Inflammatory macrophage treated with lipopolysaccharide for 4 hours (primary cell): ENCODE measurements at regions not wholly inside any gene's neighbourhood (a gene's known extent, or its start where the extent isn't known, plus 50 kb on each side); places are given as distances from the start of the nearest gene placed in this dataset.
"Not testable (repeated sequence)": the region's sequence is repeated elsewhere in the genome, so short reads cannot be mapped to it uniquely, and the experiment has no call there.

ENCODE experiments used
- DNase-seq: peaks from one replicate; pipeline ENCODE4 v3.0.0-alpha.2; 2020

- no peak for DNase-seq
Observed at GRCh38 chr1:189175889-189176288, 1301.8 kb downstream of the BRINP3 start.

DNA sequence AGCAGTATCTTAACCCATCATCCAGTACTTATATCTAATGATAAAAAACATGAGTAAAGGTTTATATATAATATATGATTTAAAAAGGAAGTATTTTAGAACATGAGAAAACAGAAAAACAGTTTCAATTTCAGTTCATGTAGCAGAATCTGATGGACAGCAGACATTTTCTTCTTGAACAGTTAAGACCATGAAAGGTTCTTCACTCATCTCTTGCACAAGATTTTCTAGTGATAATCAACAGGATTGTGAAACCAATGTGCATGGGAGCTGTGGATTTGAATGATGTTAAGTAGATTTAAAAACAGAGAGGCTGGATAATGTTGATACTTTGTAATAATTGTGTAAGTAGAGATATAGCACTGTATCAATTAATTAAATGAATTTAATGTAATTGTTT is 1297.6 kb downstream of the BRINP3 start:
- DNase-seq = no peak

DNA sequence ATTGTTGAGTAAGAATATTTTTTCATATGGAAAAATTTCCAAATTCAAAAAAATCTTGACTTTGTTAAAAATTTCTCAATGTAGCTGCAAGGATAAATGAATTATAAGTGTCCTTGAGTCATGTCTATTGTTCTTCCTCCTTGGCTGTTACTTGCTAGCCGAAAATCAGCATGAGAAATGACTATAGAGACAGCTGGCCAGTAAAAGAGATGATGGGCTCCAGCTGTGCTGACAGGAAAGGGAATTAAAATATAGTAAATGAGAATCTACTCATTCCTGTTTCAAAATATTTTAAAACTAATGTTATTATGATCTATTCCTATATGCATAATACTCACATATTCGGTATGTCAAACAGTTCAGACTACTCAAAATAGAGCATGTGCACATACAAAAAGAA is 1292.6 kb downstream of the BRINP3 start:
- DNase-seq = no peak

- DNase-seq = no peak
Observed at GRCh38 chr1:189192741-189193520, 1284.7 kb downstream of the BRINP3 start.

DNA sequence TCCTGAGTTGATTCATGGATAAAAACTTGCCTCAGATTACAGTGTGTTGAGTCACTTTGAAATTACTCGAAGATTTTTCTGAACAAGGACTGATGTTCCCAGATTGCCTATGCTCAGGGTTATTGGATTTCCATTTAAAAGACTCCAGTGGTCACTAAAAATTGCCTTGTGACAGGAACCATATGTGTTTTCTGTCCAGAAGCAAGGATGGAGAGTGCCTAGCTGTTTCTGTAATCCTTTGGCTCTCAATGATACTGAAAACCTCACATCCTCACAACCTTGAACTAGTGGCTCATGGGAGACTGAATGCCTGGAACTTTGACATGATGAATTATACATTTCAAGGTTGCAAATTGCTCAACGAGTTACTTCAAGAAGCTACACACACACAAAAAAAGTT is 1271.8 kb downstream of the BRINP3 start:
- DNase-seq = no peak

GRCh38 chr1:189206617-189207016 is 1271.0 kb downstream of the BRINP3 start:
- no peak for DNase-seq

- DNase-seq = no peak
Observed at GRCh38 chr1:189211742-189212141, 1265.9 kb downstream of the BRINP3 start.

GRCh38 chr1:189212606-189213005 is 1265.1 kb downstream of the BRINP3 start:
- no peak for DNase-seq

- DNase-seq = no peak
Observed at GRCh38 chr1:189216886-189217285, 1260.8 kb downstream of the BRINP3 start.

DNA sequence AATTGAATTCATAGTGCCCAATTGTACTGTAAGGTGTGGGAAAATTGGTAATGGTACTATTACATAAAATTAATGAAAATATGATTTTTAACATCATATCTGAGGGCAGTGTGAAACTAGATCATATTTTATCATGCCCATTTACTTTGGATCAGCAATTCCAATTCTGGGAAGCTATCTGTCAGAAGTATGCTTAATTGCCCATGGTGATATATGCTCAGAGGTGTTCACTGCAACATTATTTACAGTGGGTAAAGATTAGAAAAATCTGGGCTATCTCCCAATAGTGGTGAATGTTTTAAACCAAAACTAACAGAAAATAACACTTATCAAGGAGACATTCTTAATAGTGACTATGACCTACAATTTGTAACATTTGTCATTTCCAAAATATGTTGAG is 1260.0 kb downstream of the BRINP3 start:
- no peak for DNase-seq

- no peak for DNase-seq
Observed at GRCh38 chr1:189220750-189221149, 1256.9 kb downstream of the BRINP3 start.

DNA sequence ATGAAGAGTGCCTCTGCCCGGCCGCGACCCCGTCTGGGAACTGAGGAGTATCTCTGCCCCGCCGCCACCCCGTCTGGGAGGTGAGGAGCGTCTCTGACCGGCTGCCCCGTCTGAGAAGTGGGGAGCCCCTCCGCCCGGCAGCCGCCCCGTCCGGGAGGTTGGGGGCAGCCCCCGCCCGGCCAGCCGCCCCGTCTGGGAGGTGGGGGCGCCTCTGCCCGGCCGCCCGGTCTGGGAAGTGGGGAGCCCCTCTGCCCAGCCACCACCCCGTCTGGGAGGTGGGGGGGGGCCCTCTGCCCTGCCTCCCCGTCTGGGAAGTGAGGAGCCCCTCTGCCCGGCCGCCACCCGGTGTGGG is 1251.9 kb downstream of the BRINP3 start:
- DNase-seq = not testable (repeated sequence)

DNA sequence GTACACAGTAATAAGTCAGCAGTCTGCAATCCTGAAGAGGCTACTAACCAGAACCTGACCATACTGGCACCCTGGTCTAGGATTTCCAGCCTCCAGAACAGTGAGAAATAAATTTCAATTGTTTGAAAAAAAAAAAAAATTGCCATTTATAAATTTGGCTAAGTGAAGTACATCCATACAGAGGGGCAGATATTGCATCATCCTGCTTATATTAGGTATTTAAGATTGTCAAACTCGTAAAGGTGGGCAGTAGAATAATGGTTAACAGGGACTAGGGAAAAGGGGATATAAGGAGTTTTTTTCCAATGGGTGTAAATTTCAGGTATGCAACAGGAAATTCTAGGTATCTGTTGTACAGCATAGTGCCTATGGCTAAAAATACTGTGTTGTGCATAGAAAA is 1250.9 kb downstream of the BRINP3 start:
- DNase-seq = no peak

GRCh38 chr1:189237008-189237407 is 1240.7 kb downstream of the BRINP3 start:
- DNase-seq = no peak

DNA sequence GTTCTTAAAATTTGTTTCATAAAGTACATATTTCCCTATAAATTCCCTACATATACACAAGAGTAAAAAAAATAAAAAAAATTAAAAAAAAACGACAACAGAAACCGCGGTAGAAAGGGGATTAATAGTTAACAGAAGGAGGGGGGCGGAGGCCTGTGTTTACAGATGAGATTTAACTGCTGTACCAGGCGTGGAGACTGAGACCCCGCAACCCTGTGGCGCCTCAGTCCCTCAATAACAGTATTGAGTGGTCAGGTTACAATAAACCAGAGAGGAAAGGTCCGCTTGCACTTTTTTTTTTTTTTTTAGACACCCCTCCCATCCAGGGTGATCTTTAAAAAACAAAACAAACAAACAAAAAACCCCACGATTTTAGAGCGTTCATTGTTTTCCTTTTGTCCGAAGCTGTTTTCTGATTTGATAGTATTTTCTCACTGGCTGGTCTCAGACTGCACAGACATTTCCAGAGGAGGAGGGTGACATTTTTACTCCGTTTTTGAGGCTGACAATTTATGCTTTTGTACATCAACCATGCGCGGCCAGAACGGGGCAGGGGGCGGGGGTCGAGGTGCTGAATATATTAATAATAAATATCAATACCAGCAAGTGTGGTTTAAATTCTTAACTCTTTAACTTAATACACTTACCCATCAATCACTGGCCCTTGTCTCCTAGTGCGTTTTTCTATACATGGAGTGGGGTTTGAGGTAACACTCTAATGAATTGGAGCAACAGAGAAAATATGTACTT is 1223.9 kb downstream of the BRINP3 start:
- DNase-seq = no peak

DNA sequence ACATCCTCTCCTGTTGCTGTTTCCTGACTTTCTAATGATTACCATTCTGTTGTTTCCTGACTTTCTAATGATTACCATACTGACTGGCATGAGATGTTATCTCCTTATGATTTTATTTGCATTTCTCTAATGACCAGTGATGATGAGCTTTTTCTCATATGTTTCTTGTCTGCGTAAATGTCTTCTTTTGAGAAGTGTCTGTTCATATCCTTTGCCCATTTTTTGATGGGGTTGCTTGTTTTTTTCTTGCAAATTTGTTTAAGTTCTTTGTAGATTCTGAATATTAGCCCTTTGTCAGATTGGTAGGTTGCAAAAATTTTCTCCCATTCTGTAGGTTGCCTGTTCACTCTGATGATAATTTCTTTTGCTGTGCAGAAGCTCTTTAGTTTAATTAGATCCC is 1216.5 kb downstream of the BRINP3 start:
- DNase-seq = not testable (repeated sequence)

GRCh38 chr1:189269011-189269410 is 1208.7 kb downstream of the BRINP3 start:
- DNase-seq = no peak

DNA sequence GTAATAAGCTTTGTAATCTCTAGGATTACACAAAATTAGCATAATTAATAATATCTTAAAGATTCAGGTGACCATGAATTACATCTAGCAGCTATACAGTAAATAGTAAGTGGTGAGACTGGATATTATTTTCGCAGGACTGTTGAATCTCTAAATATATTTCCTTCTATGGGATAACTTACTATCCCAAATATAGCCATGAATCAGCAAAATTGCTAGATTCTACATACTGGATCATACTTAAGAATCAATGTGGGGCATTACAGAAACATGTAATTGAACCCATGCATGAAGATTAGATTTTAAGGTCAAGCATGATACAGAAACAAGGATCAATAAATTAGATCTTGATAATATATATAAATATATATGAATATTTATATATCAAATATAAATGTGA is 1203.4 kb downstream of the BRINP3 start:
- DNase-seq = no peak

DNA sequence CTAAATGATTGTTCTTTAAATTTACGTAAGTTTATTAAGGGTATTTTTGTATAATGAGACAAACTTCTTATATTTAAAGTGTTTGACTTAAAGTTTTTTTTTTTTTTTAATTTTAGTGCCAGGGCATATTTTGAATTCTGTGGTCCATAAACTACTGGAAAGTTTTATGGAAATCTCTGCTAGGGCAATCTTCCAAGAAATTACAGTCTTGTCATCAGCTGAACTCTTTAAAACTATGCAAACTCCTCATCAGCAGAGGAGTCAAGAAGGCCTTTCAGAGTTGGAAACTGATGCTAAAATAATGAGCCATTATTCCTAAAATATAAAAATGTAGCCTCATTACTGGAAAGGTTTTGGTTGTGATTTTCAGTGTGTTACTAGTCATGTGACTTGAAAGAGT is 1201.9 kb downstream of the BRINP3 start:
- DNase-seq = no peak

- no peak for DNase-seq
Observed at GRCh38 chr1:189289346-189289745, 1188.3 kb downstream of the BRINP3 start.

- no peak for DNase-seq
Observed at GRCh38 chr1:189301235-189301634, 1176.4 kb downstream of the BRINP3 start.

GRCh38 chr1:189305279-189305678 is 1172.4 kb downstream of the BRINP3 start:
- no peak for DNase-seq

DNA sequence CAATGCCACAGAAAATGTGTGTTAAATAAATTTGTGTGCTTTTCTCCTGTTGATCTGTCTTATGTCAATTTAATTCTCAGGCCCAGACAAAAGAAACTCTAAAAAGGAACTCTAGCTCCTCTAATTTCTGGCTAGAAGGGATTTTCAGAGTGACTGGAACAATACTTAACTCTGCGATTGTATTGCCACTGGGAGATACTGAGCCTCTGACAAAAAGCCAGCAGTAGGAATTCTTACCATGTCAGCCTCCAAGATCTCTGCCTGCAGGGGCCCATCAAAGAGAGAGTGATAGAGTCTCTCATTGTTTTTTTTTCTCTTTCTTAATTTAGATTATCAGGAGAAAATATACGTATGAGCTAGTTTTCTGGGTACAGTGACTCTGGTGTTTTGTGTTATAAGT is 1165.7 kb downstream of the BRINP3 start:
- no peak for DNase-seq

DNA sequence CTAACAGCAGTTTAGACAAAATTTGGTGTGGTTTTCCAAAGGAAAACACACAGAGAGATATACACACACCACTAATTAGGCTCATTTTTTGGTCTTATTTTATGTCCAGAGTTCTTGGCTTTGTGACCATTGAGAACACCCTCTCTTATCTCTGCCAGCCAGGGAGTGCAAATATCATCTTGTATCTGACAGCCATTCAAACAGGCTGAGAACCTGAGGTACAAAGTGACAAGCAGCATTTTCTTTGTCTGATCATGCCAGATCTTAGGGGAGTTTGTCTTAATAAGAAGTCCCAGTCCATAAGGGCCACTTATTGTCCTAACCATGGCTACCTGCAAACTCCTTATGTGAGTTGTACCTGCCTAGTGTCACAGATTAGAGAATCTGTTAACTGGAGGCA is 1165.2 kb downstream of the BRINP3 start:
- no peak for DNase-seq

GRCh38 chr1:189313488-189313887 is 1164.2 kb downstream of the BRINP3 start:
- no peak for DNase-seq
